Adrenal gland (tissue), 9 donors: ENCODE measurements at regions not wholly inside any gene's neighbourhood (a gene's known extent, or its start where the extent isn't known, plus 50 kb on each side); places are given as distances from the start of the nearest gene placed in this dataset.

Source experiments
- DNase-seq, 7 donors: peaks; one replicate each; pipeline ENCODE4 v3.0.0-alpha.2; 2019 to 2020
- H3K27ac ChIP-seq, 5 donors: fragments of 200-600 bp; sonication (generic) in 4 of 5; 1 replicate in 3 of 5; 2 replicates in 2 of 5; pipeline versions ENCODE4 v1.5.1 to v1.8.0; 2016 to 2020; ENCODE audit warnings: mild to moderate bottlenecking in 1 of 5
- H3K27me3 ChIP-seq: fragments of 200-600 bp; 2 replicates; pipeline ENCODE4 v1.8.0; 2021
- H3K36me3 ChIP-seq, 2 donors: fragments of 200-600 bp; replicated peaks in 1 of 2; 1 replicate in 1 of 2; 2 replicates in 1 of 2; pipeline versions ENCODE4 v1.5.1 to v1.8.0; 2018 to 2022
- H3K4me1 ChIP-seq, 2 donors: fragments of 200-600 bp; replicated peaks in 1 of 2; 1 replicate in 1 of 2; 2 replicates in 1 of 2; pipeline versions ENCODE4 v1.5.1 to v1.8.0; 2018 to 2021
- H3K4me3 ChIP-seq, 4 donors: fragments of 200-600 bp; sonication (generic) in 3 of 4; one replicate each; pipeline ENCODE4 v1.5.1; 2016 to 2018
- H3K9me3 ChIP-seq, 3 donors: fragments of 200-600 bp; sonication (generic) in 1 of 3; replicated peaks in 1 of 3; 1 replicate in 2 of 3; 2 replicates in 1 of 3; pipeline versions ENCODE4 v1.5.1 to v1.8.0; 2016 to 2021
- POLR2A ChIP-seq, 2 donors: fragments of 450-650 bp; IDR thresholded peaks; one replicate each; pipeline ENCODE4 v1.6.1; 2017; ENCODE audit warnings: antibody characterized with exemption in 2 of 2, mild to moderate bottlenecking in 2 of 2, moderate library complexity in 1 of 2
- WGBS, 4 donors: extraction: QIAGEN DNeasy Blood & Tissue Kit in 2 of 4; methylation state at CpG; one replicate each; pipeline versions ENCODE4 v1.1.5 to v1.1.7; 2013 to 2017; 5-methylcytosine and 5-hydroxymethylcytosine counted together
- intact Hi-C, 2 donors: fragments of 100-400 bp; cut with DNase I; formaldehyde crosslinking; loops; one replicate each; pipeline versions ENCODE4 v1.14.1 to v1.15.0; 2022 to 2023
- TF ChIP-seq, protein P1 (sequence below), 6 experiments: fragments of 450-650 bp in 4 of 6; fragments of 200-600 bp in 2 of 6; sonication (generic) in 1 of 6; IDR thresholded peaks; 1 replicate in 5 of 6; 2 replicates in 1 of 6; pipeline versions ENCODE4 v1.5.1 to v1.8.0; 2016 to 2021; ENCODE audit warnings: antibody characterized with exemption in 6 of 6, mild to moderate bottlenecking in 2 of 6, moderate library complexity in 1 of 6
- donor health status: healthy with polysubstance abuse.
- donor health status: Bipolar disorder and iron deficiency.
- donor health status: DM: yes; HTN: yes; CAD: no.
- donor health status: DM: no; HTN: no; CAD: no.
- donor health status: DM: no; HTN: no; CAD: no.

DNA sequence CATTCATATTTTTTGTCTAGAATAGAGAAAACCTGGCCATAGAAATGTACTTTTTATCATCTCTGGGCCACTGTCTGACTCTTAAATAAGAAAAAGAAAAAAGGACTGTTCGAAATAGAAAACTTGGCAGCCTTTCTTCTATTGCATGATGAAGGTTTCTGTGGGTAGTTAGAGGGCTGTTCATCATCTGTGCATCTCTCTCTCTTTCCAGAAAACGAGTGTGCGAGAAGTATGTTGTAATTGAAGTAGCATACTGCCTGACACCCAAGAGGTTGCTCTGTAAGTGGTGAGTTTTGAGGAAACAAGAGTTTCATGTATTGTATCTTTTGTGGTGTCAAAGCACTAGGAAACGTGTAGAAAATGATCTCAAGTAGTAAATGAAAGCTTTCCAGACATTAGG lies 343.2 kb upstream of the TMEM229A start:
- no peak for TF ChIP-seq POLR2A (IDR thresholded peaks at IDR 0.05)
- TF ChIP-seq, protein P1, sequence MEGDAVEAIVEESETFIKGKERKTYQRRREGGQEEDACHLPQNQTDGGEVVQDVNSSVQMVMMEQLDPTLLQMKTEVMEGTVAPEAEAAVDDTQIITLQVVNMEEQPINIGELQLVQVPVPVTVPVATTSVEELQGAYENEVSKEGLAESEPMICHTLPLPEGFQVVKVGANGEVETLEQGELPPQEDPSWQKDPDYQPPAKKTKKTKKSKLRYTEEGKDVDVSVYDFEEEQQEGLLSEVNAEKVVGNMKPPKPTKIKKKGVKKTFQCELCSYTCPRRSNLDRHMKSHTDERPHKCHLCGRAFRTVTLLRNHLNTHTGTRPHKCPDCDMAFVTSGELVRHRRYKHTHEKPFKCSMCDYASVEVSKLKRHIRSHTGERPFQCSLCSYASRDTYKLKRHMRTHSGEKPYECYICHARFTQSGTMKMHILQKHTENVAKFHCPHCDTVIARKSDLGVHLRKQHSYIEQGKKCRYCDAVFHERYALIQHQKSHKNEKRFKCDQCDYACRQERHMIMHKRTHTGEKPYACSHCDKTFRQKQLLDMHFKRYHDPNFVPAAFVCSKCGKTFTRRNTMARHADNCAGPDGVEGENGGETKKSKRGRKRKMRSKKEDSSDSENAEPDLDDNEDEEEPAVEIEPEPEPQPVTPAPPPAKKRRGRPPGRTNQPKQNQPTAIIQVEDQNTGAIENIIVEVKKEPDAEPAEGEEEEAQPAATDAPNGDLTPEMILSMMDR (IDR thresholded peaks at IDR 0.05): no peak
- H3K4me3 ChIP-seq: no peak overlapping the region
- intact Hi-C loops: no loop called here
- H3K27ac ChIP-seq: no peak overlapping the region
- no peaks in the 10 kb centered on the region for H3K4me1 ChIP-seq
- no peaks in the 10 kb centered on the region for H3K36me3 ChIP-seq
- no peaks in the 10 kb centered on the region for H3K9me3 ChIP-seq
- DNase-seq: no peak
- H3K27me3 ChIP-seq: no peaks in the 10 kb centered on the region
- WGBS, 4 donors: 44 to 58% (median 51%) methylated on average over 4 of the region's 4 CpGs

DNA sequence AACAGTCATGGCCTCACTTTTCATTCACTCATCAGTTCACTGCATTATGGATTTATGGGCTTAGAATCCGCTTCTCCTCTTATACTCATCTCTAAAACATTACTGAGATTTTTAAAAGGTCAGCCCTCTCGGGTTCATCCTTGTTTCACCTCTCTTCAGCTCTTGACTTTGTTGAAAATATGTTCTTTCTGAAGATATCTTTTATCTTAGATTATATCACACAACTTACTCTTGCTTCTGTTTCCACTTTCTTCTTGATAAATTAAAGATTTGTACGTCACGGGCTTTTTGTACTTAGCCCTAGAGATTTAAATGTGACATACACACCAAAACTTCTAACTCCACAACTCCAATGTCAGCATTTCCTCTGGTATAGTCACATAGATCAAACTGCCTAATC lies 342.5 kb upstream of the TMEM229A start:
- no peaks in the 10 kb centered on the region for H3K27me3 ChIP-seq
- H3K36me3 ChIP-seq: no peaks in the 10 kb centered on the region
- intact Hi-C loops: no loop called here
- no peak overlapping the region for H3K27ac ChIP-seq
- H3K9me3 ChIP-seq: no peaks in the 10 kb centered on the region
- 66 to 73% (median 68%) methylated on average over 4 of the region's 4 CpGs for WGBS, 4 donors
- H3K4me1 ChIP-seq: no peaks in the 10 kb centered on the region
- no peak overlapping the region for H3K4me3 ChIP-seq
- no peak for DNase-seq
- TF ChIP-seq, protein P1 (IDR thresholded peaks at IDR 0.05): no peak

DNA sequence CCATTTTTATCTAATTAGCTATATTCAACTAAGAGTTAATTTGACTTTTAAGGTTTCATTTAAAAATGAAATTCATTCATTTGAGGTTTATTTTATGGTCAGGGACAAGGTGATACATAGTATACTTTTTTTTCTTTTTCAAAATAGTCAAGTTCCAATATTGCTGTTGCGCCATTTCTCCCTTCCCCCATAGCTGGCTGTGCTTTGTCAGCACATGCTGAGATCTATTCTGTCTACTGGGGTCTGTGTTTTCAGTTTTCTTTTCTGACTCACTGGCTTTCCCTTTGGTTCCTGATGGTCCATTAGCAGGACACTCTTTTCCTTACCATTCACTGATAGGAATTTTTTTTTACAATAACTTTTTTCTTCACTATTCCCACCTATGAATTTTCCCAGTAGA lies 336.4 kb upstream of the TMEM229A start:
- Histone ChIP-seq H3K9me3 (no peaks in the 10 kb centered on the region), H3K4me1 (no peaks in the 10 kb centered on the region), H3K27ac (no peak overlapping the region), H3K27me3 (no peaks in the 10 kb centered on the region), H3K36me3 (no peaks in the 10 kb centered on the region), H3K4me3 (no peak overlapping the region)
- WGBS, 4 donors: 90 to 97% (median 93%) methylated on average over 1 of the region's 1 CpG
- no peak for DNase-seq
- TF ChIP-seq, protein P1 (IDR thresholded peaks at IDR 0.05): no peak
- no peak for TF ChIP-seq POLR2A (IDR thresholded peaks at IDR 0.05)
- intact Hi-C loops: no loop called here

DNA sequence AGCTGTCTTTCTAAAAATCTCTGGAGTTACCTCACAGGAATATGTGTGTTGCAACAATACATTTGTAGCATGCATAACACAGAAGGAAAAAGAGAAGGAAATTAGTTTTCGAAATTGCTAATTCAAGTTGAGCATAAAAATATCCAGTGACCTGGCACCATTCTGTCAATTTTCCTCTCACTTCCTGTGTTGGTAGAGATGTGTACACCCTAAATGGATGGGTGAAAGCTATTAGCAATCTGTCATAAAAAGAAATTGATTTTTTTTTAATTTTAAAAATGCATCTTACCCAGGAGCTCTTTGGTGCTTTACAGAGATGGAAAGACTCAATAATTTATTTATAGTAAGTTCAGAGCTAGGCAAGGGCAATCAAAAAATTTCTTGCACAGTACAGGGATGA lies 333.3 kb upstream of the TMEM229A start:
- no peak for DNase-seq
- H3K4me1 ChIP-seq: no peaks in the 10 kb centered on the region
- TF ChIP-seq POLR2A (IDR thresholded peaks at IDR 0.05): no peak
- TF ChIP-seq, protein P1 (IDR thresholded peaks at IDR 0.05): no peak
- H3K27me3 ChIP-seq: no peaks in the 10 kb centered on the region
- intact Hi-C loops: no loop called here
- no peaks in the 10 kb centered on the region for H3K36me3 ChIP-seq
- 41 to 83% (median 65%) methylated on average over 1 of the region's 1 CpG for WGBS, 4 donors
- H3K27ac ChIP-seq: no peak overlapping the region
- H3K4me3 ChIP-seq: no peak overlapping the region
- no peaks in the 10 kb centered on the region for H3K9me3 ChIP-seq
